ENCODE measurements at regions not wholly inside any gene's neighbourhood (a gene's known extent, or its start where the extent isn't known, plus 50 kb on each side); places are given as distances from the start of the nearest gene placed in this dataset.
"Not testable (repeated sequence)": the region's sequence is repeated elsewhere in the genome, so short reads cannot be mapped to it uniquely, and the experiment has no call there.

DNA sequence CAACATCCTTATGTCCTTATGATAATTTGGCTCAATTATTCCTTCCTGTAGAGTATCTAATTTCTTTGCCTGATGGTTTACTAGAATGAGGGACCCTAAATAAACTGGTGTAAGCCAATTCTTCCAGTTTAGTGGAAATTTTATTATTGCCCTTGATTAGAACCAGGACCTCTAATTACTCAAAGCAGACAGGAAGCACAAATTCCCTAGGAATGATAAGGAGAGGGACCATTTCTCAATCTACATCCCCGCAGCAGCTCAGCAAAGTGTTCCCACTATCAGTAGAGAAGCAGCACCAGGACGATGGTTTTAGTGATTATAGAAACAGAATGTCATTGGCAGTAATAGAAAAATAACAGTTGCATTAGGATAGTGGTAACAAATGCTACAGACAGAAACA lies 97.1 kb downstream of the PLPPR4 start:
- no peak for DNase-seq

DNA sequence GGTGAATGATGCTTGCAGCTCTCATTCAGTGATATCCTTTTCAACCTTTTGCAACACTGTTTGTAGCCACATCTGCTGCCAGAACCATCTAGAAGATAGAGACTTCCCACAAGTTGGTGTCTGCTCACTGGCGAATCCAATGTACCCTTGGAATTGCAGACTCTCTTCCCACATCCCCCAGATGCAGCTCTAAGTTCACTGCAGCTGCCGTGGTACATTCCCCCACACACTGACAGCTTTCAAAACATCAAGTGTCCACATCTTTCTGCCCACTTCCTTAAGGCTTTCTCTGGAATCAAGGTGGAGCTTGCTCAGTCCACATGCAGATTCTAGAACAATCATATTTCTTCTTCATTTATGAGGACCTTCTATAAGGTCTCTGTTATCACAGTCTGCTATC lies 99.2 kb downstream of the PLPPR4 start:
- no peak for DNase-seq

DNA sequence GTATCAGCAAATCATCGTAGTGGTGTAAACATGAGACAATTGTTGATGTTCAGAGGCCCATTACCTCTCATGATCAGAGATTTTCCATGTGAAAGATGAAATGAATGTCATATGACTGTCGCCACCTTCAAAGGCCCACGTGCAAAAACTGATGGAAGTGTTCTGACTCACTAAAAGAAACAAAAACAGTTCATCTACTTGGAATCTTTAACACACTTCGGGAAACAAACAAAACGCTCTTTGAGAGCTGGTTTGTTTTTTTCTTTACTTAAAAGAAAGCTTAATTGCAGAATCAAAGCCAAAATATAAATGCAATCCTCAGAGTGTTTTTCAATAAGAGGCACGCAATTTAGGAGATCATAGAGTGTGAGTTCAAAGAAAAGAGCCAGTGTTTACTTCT lies 100.8 kb downstream of the PLPPR4 start:
- no peak for DNase-seq

DNA sequence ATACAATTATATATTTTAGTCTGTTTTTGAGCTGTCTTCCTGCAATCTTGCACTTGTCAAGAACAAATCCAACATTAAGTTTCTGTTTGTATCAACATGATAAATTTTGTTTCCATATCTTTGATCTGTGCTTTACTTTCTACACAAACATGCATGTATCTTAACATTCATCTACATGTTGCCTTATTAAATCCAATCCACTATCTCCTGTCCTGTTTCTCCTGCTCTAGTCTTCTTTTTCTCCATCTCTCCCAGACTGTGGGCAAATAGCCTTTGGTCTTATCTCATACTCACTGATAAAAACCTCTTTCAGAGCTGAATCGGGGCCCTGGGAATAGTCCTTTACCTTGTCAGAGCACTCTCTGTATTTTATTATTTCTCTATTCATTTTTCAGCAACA lies 101.3 kb downstream of the PLPPR4 start:
- DNase-seq, result no peak

DNA sequence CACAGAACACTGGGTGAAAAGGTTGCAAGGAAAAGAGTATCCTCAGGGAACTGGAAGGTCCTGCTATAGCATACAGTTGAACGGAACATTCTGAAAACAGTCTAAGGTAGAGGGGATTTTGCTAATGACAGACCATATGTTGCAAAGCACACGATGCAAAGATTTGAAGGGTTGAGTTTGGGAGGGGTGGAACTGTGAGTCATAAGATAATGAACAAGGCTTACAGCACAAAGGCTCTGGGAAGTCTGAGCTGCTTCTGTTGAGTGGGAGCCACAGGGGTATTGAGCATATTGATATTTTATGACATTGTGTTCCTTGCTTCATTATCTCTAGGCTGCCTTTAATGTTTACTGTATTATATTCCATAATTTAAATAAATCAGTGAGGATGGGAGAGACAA lies 104.9 kb downstream of the PLPPR4 start:
- no peak for DNase-seq

DNA sequence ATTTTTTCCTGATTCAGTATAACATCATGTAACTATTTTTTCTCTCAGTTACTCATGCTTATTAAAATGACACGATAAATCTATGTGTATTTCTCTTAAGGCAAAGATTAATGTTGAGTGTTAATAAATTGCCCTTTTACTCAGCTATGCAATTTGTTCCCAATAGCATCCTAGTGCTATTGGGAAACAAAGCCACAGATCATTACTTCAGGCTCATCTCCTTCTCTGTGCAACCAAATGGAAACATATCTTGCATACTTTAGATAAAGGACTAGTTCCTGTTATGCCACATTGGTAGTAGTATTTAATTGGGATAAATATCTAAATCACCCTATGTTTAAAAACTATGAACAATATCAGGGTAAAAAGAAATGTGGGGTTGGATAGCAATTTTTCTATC lies 106.2 kb downstream of the PLPPR4 start:
- no peak for DNase-seq

DNA sequence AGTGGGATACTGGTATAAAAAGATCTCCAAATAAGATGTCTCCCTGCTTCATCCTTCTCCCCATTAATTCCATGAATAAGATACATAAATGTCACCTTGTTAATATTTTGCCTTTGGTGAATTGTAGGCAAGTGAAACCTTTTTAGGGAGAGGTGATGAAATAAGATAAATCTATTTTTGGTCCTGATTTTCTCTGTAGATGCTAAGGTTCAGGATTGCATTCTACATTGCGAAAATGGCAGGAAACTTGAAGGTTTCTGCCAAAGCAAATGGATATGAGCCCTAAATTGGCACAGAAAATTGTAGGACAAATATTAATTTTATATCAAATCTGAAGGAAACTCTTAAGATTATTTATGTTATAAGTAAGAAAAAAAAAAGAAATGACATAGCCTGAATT lies 107.1 kb downstream of the PLPPR4 start:
- DNase-seq, result no peak

DNA sequence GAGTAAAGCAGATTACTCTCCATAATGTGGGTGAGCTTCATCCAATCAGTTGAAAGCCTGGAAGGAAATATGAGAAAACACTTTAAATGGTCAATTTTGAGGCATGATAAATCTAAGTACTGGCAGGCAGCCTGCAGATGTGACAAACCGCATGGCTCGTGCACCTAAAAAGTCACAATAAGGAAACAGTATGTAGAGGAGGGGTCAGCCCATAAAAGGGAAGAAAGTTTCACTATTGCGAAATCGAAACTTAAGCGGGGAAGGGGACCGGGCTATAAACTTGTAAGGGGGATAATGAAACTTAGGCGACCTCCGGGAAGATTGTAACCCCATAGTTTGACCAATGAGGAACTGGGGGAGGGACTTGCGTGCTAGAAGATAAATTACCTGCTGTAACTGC lies 109.8 kb downstream of the PLPPR4 start:
- DNase-seq, result no peak

DNA sequence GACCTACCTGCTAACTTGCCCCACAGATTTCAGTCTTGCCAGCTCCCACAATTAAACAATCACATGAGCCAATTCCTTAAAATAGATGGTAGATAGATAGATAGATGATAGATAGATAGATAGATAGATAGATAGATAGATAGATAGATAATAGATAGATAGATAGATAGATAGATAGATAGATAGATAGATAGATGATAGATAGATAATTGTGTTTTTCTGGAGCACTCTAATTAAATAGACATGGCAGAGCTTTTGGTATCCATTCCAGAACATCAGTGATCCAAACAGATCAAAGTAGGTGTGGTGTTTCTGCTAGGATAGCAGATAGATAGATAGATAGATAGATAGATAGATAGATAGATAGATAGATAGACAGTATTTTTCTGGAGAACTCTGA lies 110.4 kb downstream of the PLPPR4 start:
- DNase-seq, result not testable (repeated sequence)

DNA sequence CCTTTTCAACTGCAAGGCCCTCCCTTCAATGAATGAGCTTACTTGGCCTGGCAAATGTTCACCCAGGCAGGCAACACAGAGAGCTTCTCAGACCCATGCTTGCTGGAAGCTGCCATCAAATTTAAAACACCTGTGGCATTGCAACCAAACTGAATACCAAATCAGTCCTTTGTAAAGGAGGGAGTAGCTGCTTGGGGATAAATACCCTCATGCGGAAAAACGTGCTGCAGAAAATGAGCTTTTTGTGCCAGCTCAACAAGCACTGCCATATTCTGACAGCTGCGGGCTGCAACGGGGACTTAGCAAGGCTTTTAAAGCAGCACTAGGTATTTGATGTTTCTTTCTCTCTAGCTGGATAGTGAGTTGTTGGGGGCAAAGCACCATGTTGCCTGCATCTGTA lies 119.7 kb downstream of the PLPPR4 start:
- no peak for DNase-seq

DNA sequence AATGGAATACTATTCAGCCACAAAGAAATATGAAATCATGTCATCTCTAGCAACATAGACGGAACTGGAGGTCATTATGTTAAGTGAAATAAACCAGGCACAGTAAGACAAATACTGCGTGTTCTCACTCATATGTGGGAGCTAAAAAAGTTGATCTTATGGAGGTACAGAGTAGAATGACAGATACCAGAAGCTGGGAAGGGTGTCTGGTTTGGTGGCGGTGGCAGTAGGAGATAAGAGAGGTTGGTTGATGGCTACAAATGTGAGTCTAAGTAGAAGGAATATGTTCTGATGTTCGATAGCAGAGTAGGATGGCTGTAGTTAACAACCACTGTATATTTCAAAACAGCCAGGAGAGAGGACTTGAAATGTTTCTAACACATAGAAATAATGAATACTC lies 121.6 kb downstream of the PLPPR4 start:
- DNase-seq, result no peak

DNA sequence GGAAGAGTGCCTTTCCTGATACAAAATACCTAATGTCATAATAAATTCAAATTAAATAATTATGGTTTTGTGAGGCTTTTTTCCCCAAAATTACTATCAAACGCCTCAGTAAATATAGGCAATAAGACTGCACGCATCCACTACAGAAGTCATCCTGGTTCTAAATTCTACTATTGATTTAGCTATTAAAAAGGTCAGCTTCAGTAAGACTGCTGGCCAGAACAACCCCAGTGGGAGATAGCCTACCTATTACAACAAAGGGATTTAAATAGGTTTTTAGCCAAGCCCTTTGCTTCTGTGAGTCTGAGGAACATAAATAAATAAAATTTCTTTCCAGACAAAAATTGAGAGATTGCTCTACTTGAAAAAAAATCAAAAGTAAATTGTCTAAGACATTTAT lies 132.1 kb downstream of the PLPPR4 start:
- no peak for DNase-seq

DNA sequence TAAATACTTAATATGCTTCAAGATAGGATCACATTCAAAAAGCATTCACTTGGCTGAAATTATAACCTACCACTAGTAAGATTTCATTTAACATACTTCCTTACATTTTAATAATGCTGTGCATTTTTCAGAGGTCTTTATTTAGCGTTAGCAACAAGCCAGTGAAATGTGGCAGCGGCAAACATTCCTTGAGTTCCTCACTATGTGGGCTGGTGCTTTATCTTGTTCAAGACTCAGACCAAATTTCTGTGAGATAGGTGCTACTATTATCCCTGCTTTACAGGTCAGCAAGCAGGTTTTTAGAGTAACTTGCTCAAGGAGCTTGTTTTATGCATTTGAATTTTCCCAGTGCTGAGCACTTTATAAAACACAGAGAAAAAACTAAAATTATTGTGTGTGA lies 132.7 kb downstream of the PLPPR4 start:
- no peak for DNase-seq

DNA sequence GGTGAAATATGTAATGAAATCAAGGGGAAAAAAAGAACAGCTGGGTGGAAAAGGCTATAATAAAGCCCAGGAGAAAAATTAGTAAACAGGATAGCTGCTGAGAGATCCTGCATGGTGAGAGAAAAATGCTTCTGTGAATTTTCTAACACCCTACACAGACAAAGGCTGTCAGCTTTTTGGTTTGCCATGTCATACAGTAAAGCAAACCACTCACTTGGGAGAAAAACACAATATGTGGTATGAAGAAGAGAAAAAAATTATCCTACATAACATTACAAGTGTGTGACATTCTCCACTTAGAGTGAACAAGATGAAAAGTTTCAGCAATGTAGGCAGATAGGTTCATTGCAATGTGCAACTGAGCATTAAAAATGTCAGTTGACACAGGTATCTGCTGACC lies 133.6 kb downstream of the PLPPR4 start:
- DNase-seq, result no peak

DNA sequence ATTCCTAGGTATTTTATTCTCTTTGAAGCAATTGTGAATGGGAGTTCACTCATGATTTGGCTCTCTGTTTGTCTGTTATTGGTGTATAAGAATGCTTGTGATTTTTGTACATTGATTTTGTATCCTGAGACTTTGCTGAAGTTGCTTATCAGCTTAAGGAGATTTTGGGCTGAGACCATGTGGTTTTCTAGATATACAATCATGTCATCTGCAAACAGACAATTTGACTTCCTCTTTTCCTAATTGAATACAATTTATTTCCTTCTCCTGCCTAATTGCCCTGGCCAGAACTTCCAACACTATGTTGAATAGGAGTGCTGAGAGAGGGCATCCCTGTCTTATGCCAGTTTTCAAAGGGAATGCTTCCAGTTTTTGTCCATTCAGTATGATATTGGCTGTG lies 137.3 kb downstream of the PLPPR4 start:
- not testable (repeated sequence) for DNase-seq

DNA sequence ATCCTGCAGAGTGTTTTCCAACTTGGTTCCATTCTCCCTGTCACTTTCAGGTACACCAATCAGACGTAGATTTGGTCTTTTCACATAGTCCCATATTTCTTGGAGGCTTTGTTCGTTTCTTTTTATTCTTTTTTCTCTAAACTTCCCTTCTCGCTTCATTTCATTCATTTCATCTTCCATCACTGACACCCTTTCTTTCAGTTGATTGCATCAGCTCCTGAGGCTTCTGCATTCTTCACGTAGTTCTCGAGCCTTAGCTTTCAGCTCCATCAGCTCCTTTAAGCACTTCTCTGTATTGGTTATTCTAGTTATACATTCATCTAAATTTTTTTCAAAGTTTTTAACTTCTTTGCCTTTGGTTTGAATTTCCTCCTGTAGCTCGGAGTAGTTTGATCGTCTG lies 140.1 kb downstream of the PLPPR4 start:
- DNase-seq, result not testable (repeated sequence)

DNA sequence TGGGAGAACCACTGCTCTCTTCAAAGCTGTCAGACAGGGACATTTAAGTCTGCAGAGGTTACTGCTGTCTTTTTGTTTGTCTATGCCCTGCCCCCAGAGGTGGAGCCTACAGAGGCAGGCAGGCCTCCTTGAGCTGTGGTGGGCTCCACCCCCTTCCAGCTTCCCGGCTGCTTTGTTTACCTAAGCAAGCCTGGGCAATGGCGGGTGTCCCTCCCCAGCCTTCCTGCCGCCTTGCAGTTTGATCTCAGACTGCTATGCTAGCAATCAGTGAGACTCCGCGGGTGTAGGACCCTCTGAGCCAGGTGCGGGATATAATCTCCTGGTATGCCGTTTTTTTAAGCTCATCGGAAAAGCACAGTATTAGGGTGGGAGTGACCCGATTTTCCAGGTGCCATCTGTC lies 141.0 kb downstream of the PLPPR4 start:
- DNase-seq, result not testable (repeated sequence)

DNA sequence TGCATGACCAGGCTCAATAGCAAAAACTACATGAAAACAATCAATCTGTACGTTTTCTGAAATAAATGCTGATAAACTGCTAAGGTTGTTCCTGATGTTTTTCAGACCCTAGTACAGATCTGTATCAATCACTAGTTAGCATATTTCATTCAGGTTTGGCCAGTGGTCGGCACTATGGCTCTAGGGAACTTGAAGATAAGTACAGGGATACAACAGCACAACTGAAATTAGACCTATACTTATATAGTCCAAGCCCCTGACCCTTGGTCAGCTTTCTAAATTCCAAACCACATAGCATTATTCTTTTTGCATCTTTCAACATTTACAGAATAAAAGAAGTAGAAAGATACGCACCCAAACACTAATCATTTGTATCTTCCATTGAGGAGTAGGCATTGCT lies 142.7 kb downstream of the PLPPR4 start:
- no peak for DNase-seq

DNA sequence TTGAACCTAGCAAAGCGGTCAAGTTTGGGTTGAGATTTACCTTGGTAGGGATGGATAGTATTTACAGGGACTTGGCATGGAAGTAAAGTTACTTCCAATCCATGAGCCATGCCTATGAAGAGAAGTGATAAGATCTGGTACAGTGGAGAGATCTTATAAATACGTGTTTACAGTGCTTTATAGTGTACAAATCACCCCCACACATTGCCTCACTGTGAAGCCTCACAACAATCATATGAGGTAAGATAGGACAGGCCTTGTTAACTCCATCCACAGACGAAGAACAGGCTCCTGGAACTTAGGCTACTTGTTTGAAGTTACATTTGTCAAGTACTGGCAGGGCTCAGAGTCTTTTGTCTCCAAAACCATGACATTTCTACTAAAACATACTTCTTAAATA lies 159.8 kb downstream of the PLPPR4 start:
- DNase-seq, result no peak

DNA sequence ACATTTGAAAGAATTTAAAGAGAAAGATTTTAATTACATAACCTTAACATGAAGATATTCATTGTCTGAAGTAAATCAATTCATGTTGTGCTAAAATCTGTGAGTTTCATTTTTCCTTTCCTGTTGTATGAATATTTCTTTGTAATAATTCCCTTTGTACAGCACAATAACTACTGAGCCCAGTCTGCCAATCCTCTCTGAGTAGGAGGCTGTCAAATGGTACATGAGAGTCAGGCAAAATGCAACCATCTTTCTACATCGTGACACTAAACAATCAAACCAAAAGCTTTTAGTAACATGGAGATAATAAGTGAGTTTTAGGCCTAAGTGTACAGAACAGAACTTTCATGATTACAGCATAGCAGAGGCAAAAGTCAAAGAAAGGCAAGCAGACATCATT lies 165.5 kb downstream of the PLPPR4 start:
- no peak for DNase-seq

DNA sequence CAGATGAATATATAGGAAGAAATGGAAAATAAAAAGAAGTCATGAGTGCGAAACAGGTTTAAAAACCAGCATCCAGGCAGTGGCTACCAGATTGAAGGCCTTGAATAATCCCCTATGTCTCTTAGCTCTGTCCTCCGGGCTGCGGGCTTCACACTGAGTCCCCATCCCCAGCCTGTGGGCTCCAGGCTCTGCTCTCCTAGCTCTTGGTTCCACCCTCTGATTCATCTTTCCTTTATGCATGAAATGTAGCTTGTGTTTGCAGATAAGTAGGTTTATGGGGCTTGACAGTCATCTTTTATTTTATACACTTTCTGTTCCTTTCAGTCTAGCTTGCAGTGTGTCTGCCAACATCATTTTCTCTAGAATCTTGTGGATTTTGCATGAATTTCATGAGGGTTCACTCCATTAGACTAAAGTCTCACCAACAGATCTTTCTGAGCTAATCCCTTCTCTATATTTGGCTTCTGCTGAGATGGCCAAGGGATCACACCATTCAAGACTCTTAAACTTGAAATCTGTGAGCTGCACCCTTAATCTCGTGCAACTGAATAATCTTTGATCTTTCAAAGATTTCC lies 174.5 kb downstream of the PLPPR4 start:
- no peak for DNase-seq

DNA sequence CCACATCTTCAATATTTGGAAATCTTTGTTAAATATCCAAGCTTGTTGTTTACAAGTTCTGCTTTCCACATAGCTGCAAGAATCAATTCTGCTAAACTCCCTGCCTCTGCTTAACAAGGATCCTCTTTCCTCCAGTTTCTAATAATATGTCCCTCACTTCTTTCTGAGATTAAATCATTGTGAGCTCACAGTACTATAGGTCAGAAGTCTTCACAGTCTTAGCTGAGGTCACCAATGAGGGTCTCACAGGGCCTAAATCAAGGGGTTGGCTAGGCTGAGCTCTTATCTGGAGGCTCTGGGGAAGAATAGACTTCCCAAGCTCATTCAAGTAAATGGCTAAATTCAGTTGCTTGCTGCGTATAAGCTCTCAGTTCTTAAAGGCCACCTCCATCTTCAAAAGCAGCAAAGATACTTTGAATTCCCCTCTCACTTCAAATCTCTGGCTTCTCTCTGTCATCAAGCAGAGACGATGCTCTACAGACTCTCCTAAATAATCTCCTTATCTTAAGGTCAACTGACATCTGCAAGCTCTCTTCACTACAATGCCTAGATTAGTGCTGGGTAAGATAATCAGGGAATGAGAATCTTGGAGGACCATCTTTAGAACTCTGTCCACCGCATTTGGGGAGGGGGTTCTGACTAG lies 175.3 kb downstream of the PLPPR4 start:
- no peak for DNase-seq

DNA sequence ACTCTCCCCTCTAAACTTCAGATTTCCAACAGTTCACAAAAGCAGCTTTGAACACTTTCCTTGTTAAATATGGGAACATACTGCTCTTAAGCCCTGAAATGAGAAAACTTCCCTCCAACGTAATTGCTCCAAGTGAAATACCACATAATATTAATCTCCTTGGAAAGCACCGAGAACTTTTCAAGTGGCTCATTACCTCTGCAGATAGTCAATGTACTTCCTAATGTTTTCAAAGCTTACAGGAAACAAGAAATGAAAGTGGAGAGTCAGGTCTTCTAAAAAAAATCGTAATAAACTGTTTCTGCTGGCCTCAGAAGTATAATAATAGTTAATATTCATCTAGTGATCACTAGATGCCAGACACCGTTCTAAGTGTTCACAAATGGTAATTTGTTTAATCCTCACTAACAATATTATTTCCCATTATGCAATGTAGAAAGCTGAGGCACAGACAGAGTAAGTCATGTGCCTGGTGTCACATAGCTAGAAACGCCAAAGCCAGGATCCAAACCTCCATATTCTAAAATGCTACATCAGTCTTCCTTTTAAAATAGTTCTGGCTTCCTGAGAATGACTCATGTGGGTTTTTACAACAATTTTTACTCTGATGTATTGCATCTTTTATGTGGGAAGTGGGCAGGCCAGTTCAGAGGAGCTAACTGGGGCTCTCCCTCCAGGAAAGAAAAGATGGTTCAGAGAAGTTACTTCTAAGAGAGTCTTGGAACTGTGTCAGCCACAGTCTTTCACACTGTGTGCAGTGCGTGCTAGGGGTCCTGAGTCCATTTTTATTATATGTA lies 177.2 kb downstream of the PLPPR4 start:
- no peak for DNase-seq

DNA sequence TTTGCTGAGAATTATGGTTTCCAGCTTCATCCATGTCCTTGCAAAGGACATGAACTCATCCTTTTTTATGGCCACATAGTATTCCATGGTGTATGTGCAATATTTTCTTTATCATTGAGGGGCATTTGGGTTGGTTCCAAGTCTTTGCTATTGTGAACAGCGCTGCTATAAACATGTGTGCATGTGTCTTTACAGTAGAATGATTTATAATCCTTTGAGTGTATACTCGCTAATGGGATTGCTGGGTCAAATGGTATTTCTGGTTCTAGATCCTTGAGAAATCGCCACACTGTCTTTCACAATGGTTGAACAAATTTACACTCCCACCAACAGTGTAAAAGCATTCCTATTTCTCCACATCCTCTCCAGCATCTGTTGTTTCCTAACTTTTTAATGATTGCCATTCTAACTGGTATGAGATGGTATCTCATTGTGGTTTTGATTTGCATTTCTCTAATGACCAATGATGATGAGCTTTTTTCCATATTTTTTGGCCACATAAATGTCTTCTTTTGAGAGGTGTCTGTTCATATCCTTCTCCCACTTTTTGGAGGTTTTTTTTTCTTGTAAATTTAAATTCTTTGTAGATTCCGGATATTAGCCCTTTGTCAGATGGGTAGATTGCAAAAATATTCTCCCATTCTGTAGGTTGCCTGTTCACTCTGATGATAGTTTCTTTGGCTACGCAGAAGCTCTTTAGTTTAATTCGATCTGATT lies 180.1 kb downstream of the PLPPR4 start:
- DNase-seq, result not testable (repeated sequence)

Measured in midbrain (tissue), 1 donor.